ENCODE measurements at regions not wholly inside any gene's neighbourhood (a gene's known extent, or its start where the extent isn't known, plus 50 kb on each side); places are given as distances from the start of the nearest gene placed in this dataset.
"Not testable (repeated sequence)": the region's sequence is repeated elsewhere in the genome, so short reads cannot be mapped to it uniquely, and the experiment has no call there.

DNA sequence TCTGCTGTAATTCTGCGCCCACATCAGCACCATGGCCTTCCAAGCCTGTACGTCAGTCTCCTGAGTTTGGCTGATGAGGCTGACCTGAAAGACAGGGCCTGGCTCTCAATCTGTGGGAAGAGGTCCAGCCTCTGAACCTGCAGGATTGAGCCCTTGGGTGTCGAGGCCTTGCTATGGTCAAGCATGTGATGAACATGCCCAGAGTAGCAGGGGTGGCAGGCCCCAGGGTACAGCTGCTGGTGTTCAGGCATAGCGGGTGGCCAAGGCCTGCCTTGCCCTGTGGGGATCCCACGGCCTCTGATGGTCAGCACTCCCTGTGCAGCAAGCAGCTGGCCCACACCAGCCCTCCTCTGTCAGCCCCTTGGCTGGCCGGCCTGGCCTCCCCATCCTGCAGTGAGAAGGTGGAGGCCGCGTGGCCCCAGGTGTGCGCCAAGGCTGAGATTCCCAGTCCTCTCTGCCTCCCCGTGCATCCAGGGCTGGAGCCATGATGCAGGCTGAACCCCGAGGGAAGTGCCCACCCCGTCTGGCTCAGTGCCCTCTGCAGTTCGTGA lies 298.4 kb downstream of the NDUFA10 start:
- DNase-seq = no peak
- Mint-ChIP-seq H3K27ac (no peak overlapping the region), H3K36me3 (ENCODE audit: low read depth) (no peaks in the 10 kb centered on the region), H3K27me3 (no peaks in the 10 kb centered on the region), H3K4me1 (ENCODE audit: low read depth) (no peaks in the 10 kb centered on the region), H3K4me3 (no peak overlapping the region), H3K9me3 (no peaks in the 10 kb centered on the region)

DNA sequence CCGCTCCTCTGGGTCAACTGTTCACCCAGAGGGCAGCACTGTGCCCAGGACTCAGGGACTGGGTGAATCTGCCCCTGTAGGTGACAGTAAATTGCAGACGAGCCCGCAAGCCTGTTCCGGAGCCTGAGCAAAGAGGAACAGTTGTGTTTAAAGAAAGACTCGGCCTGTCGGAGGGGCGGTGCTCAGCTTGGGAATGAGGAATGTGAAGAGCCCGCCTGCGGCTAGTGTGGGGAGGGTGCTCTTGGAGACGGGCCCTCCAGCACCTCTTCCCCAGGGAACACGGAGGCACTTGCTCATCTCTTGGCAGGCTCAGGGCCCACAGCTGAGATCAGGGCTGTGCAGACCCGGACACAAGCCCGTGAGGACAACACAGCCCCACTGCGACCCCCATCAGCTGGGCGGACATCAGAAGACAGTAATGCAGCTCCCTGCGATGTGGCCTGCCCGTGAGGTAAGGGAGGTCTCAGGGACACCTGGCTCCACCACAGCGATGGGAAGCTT lies 299.0 kb downstream of the NDUFA10 start:
- no peaks in the 10 kb centered on the region for H3K27me3 Mint-ChIP-seq
- H3K27ac Mint-ChIP-seq = no peak overlapping the region
- H3K4me1 Mint-ChIP-seq (ENCODE audit: low read depth) = no peaks in the 10 kb centered on the region
- H3K4me3 Mint-ChIP-seq = no peak overlapping the region
- no peaks in the 10 kb centered on the region for H3K9me3 Mint-ChIP-seq
- H3K36me3 Mint-ChIP-seq (ENCODE audit: low read depth) = no peaks in the 10 kb centered on the region
- no peak for DNase-seq

DNA sequence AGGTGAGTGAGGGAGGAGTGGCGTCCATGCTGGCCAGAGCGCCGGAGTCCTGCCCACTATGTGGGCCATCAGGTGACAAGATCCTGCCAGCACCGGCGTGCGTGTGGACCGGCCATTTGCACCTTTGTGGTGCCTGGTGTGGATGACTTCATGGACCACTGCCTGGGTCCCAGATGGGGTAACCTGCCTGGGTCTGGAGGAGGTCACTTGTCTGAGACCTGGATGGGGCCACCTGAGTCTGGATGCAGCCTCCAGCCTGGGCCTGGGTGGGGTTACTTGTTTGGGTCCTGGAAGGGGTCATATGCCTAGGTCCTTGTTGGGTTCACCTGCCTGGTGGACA lies 299.6 kb downstream of the NDUFA10 start:
- Mint-ChIP-seq H3K9me3 (no peaks in the 10 kb centered on the region), H3K4me3 (no peak overlapping the region), H3K4me1 (ENCODE audit: low read depth) (no peaks in the 10 kb centered on the region), H3K36me3 (ENCODE audit: low read depth) (no peaks in the 10 kb centered on the region), H3K27ac (no peak overlapping the region), H3K27me3 (no peaks in the 10 kb centered on the region)
- no peak for DNase-seq

DNA sequence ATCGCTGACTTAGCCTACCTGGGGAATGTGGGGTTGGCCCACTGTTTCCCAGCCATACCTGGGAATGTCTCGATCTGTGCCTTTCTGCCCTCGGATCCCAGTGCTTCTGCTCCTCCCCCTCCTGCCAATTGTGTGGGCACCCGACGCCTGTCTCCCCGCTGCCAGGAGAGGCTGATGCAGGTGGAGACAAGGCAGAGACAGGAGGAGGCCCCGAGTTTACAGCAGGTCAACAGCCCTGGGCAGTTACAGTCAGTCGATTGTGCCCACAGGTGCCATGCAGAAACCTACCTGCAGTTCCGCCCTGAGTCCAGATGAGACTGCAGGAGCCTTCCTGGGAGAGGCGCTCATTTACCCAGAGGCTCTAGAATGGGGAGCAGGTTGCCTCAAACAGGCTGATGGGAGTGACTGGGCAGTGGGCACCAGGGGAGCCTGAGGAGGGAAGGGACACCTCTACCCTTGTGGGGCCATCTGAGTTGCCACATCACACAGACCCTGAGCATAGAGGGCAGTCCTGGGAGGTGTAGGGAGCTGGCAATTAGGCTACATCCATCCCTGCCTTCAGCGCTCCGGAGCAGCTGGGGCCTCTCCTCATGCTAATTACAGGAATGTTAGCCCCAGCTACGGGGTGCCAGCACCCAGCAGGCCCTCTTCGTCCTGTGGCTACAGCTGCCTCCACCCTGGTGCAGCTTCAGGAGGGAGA lies 300.1 kb downstream of the NDUFA10 start:
- Mint-ChIP-seq H3K36me3 (ENCODE audit: low read depth) (no peaks in the 10 kb centered on the region), H3K27me3 (no peaks in the 10 kb centered on the region), H3K4me3 (no peak overlapping the region), H3K27ac (no peak overlapping the region), H3K4me1 (ENCODE audit: low read depth) (no peaks in the 10 kb centered on the region), H3K9me3 (no peaks in the 10 kb centered on the region)
- peak; percentile 9 for DNase-seq

DNA sequence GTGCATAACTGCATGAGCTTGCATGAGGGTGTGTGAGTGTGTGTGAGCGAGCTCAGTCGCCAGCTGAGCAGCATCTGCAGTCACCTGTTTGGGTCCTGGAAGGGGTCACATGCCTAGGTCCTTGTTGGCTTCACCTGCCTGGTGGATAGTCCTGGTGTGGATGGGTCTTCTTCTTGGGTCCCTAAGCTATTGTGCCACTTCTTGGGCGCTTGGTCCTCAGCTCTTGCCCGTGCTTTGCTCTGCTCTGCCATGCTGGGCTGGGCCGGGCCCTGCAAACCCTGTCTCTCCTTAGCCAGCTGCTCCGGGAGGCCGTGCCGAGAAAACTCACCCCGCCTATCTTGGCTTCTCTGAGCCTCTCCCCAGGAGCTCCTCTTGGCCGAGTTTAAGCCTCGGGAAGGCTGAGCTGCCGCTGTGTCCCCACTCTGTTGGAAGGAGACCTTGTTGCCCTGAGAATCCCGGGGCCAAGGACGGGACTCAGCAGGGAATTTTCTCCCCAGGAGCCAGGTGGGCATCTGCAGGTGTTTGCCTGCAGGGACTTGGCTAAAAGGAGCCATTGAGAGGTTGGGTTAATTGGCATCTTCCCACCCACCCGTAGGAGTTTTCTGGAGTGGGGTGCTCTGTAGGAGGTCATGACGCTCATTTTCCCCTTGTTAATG lies 300.8 kb downstream of the NDUFA10 start:
- H3K4me3 Mint-ChIP-seq = no peak overlapping the region
- no peaks in the 10 kb centered on the region for H3K27me3 Mint-ChIP-seq
- no peaks in the 10 kb centered on the region for H3K36me3 Mint-ChIP-seq (ENCODE audit: low read depth)
- H3K27ac Mint-ChIP-seq = no peak overlapping the region
- H3K9me3 Mint-ChIP-seq = no peaks in the 10 kb centered on the region
- peak; percentile 14 for DNase-seq
- no peaks in the 10 kb centered on the region for H3K4me1 Mint-ChIP-seq (ENCODE audit: low read depth)

DNA sequence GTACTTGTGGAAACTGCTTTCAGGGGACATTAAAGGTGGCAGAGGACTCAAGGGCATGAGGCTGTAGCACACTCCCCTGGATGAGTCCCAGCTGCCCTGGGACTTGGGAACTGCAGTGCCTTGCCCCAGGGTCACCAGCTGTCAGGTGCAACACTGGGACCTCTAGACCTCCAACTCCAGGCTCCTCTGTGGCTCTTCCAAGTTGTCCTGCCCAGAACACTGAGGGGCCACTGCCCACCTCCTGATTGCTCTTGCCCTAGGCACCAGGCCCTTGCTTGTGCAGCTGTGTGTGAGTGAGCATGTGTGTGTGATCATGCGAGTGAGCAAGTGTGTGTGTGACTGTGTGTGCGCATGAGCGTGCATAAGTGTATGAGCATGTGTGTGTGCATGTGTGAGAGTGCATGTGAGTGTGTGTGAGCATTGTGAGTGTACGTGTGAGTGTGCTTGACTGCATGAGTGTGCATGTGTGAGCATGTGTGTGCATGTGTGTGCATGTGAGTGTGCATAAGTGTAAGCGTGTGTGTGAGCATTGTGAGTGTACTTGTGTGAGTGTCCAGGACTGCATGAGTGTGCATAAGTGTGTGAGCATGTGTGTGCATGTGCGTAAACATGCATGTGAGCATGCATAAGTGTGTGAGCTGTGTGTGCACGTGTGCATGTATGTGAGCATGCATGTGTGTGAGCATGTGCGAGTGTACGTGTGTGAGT lies 301.5 kb downstream of the NDUFA10 start:
- peak; percentile 7 for DNase-seq
- Mint-ChIP-seq H3K4me3 (no peak overlapping the region), H3K27ac (no peak overlapping the region), H3K9me3 (no peaks in the 10 kb centered on the region), H3K4me1 (ENCODE audit: low read depth) (no peaks in the 10 kb centered on the region), H3K36me3 (ENCODE audit: low read depth) (no peaks in the 10 kb centered on the region), H3K27me3 (no peaks in the 10 kb centered on the region)

DNA sequence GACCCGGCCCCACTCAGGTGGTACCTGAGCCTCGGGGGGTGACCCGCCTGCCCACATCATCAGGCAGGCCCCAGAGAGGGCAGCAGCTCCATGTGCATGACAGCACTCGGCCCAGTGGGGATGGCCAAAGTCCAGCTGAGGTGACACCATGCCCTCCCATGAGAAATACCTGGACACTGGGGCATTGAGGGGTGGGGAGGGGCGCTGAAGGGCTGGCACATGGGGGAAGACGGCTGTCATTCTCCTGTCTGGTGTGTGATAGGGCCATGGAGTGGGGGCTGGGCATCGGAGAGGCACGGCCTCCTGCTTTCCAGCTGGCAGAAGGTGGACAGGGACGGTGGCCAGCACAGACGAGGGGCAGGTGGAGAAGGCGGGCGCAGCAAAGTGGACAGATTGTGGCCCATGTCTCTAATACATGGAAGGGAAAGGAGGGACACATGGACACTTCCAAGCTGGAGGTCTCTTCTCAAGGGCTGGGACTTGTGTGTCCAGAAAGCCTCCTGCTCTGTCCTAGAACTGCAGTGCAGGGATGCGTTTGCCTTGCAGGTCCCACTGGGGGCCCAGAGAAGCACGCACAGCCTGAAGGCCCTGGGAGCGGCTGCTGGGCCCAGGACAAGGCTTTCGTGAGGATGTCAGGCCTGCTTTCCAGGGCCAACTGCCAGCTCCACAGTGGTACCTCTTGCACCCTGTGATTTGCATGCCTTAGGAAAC lies 302.2 kb downstream of the NDUFA10 start:
- H3K9me3 Mint-ChIP-seq = no peaks in the 10 kb centered on the region

DNA sequence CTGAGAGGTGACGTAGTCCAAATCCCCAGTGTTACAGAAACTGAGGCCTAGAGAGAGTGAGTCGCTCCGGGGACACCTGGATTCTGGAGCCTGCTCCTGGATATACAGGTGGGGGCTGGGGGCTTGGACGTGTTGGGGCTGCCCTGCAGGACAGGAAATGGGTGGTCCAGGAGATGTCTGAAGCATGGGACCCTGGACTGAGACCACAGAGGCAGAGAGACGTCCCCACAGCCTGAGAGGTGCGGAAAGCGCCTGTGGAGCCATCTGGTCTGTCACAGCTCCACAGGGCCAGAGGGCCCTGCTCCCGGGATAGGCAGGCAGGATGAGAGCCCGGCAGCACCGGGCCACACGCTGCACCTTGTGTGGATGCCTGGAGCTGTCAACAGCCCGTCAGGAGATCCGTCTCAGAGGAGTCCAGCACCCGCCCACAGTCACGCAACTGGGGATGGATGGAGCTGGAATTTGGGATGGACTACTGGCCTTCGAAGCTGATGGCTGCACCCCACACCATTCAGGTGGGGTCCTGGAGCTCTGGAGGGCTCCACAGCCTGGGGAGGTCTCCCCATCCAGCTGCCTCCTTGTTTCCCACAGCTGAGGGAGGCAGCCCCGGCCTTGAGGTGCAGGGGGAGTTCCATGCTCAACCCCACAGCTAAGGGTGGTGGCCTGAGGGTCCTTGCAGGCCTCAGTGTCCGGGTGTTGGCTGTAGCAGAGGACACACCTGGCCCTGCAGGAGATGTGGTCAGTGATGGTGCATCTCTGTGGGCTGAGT lies 303.0 kb downstream of the NDUFA10 start:
- Mint-ChIP-seq H3K4me1 (ENCODE audit: low read depth) (no peaks in the 10 kb centered on the region), H3K27me3 (no peaks in the 10 kb centered on the region), H3K36me3 (ENCODE audit: low read depth) (no peaks in the 10 kb centered on the region), H3K27ac (no peak overlapping the region), H3K4me3 (no peak overlapping the region), H3K9me3 (no peaks in the 10 kb centered on the region)
- peak; percentile 16 for DNase-seq

More for the DNA sequence above, 302.2 kb downstream of the NDUFA10 start:
- peak; percentile 18 for DNase-seq
- Mint-ChIP-seq H3K27me3 (no peaks in the 10 kb centered on the region), H3K4me3 (no peak overlapping the region), H3K4me1 (ENCODE audit: low read depth) (no peaks in the 10 kb centered on the region), H3K36me3 (ENCODE audit: low read depth) (no peaks in the 10 kb centered on the region), H3K27ac (no peak overlapping the region)

DNA sequence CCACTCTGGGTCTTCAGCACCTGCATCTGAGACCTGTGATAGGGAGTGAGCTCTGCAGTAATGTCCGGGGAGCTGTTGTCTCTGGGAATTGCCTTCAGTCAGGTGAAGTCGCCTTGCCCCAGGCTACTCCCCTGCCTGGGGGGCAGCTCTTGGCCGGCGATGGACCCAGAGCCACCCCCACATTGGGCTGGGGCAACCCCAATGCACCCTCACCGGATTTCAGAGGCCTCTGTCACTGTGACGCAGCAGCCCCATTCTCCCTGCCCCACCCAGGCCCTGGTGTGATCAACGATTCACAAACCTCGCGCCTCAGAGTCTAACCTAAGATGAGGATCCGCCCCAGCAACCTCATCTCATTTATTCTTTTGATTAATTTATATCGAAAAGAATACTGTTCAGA lies 303.6 kb downstream of the NDUFA10 start:
- Mint-ChIP-seq H3K4me1 (ENCODE audit: low read depth) (no peaks in the 10 kb centered on the region), H3K27me3 (no peaks in the 10 kb centered on the region), H3K9me3 (no peaks in the 10 kb centered on the region), H3K27ac (no peak overlapping the region), H3K4me3 (no peak overlapping the region), H3K36me3 (ENCODE audit: low read depth) (no peaks in the 10 kb centered on the region)
- peak; percentile 17 for DNase-seq

DNA sequence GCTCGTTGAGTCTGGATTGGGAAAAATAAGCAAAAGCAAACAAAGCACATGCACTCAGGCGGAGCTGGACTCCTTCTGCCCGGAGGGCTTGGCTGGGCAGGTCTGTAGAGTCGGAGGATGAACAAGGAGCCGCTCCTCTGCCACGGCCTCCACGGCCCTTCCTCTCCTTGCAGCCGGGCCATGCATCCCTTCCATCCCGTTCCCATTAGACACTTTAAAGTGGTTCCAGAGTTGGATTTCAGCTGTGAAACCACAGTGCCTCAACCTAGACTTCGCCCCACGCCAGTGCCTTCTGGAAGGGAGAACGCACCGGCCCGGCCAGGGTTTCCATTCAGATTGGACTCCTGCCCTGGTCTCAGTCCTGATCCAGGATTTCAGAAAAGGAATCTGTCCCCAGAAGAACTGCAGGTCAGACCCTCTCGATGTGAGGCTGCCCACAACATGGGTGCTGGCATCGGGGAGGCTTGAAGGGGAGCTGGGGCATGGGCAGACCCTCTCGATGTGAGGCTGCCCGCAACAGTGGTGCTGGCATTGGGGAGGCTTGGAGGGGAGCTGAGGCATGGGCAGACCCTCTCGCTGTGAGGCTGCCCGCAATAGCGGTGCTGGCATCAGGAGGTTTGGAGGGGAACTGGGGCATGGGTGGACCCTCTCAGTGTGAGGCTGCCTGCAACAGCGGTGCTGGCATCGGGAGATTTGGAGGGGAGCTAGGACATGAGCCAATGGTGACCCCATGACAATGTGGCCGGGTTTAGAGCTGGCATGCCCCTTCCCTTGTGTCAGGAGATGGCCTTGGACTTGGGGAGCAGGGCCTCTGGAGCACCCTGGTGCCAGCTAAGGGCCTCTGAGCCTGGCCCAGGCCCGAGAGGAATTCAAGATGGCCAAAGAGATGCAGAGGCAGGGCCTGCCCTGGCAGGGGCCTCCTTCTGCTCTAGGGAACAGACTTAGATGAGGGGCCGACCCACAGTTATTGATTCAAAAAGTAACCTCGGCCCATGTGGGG lies 304.5 kb downstream of the NDUFA10 start:
- Mint-ChIP-seq H3K4me3 (no peak overlapping the region), H3K9me3 (no peaks in the 10 kb centered on the region), H3K4me1 (ENCODE audit: low read depth) (no peaks in the 10 kb centered on the region), H3K36me3 (ENCODE audit: low read depth) (no peaks in the 10 kb centered on the region), H3K27me3 (no peaks in the 10 kb centered on the region), H3K27ac (no peak overlapping the region)
- DNase-seq = no peak

DNA sequence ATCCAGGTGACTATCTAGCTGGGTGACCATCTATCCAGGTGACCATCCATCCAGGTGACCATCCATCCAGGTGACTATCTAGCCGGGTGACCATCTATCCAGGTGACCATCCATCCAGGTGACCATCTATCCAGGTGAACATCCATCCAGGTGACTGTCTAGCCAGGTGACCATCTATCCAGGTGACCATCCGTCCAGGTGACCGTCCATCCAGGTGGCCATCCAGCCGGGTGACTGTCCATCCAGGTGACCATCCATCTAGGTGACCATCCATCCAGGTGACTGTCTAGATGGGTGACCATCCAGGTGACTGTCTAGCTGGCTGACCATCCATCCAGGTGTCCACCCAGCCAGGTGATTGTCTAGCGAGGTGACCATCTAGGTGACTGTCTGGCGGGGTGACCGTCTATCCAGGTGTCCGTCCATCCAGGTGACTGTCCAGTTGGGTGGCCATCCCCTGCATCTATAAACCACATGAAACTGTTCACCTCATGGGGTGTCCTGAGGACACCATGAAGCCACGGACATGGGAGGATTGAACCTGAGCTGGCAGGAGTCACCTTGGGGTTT lies 305.3 kb downstream of the NDUFA10 start:
- no peaks in the 10 kb centered on the region for H3K4me1 Mint-ChIP-seq (ENCODE audit: low read depth)
- no peak for DNase-seq
- no peak overlapping the region for H3K4me3 Mint-ChIP-seq

DNA sequence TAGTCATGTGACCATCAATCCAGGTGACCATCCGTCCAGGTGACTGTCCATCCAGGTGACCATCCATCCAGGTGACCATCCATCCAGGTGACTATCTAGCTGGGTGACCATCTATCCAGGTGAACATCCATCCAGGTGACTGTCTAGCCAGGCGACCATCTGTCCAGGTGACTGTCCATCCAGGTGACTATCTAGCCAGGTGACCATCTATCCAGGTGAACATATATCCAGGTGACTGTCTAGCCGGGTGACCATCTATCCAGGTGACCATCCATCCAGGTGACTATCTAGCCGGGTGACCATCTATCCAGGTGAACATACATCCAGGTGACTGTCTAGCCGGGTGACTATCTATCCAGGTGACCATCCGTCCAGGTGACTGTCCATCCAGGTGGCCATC lies 306.2 kb downstream of the NDUFA10 start:
- H3K27me3 Mint-ChIP-seq; DNase-seq; H3K4me1 Mint-ChIP-seq (ENCODE audit: low read depth); H3K27ac Mint-ChIP-seq; H3K36me3 Mint-ChIP-seq (ENCODE audit: low read depth); H3K4me3 Mint-ChIP-seq: not testable (repeated sequence)
- H3K9me3 Mint-ChIP-seq = peaks cover 11% of the 10 kb centered on the region

More for the DNA sequence above, 305.3 kb downstream of the NDUFA10 start:
- H3K27ac Mint-ChIP-seq = no peak overlapping the region
- H3K36me3 Mint-ChIP-seq (ENCODE audit: low read depth) = no peaks in the 10 kb centered on the region
- H3K27me3 Mint-ChIP-seq = no peaks in the 10 kb centered on the region
- H3K9me3 Mint-ChIP-seq = peaks cover 5% of the 10 kb centered on the region

DNA sequence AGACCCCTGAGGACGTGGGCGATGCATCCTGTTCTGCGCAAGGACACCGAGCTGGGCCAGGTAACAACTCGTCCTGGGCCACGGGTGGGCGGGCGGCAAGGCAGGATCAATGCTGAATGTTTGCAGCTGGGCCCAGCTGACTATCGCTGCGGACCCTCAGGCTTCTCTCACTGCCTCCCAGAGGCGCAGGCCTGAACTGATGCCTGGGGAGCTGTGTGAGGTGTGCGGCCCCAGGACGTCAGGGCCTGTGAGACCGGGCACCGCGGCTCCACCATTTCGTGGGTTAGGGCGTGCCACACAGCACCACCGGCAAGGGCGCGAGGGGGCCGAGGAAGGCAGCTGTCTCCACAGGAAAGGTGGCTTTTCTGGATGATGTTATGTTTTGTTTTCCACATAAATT lies 307.4 kb downstream of the NDUFA10 start:
- Mint-ChIP-seq H3K9me3 (peaks cover 22% of the 10 kb centered on the region), H3K36me3 (ENCODE audit: low read depth) (peaks cover 3% of the 10 kb centered on the region), H3K27ac (no peak overlapping the region), H3K4me3 (no peak overlapping the region), H3K27me3 (peaks cover 1% of the 10 kb centered on the region), H3K4me1 (ENCODE audit: low read depth) (no peaks in the 10 kb centered on the region)
- no peak for DNase-seq
